IPS-15b (cell line): ENCODE measurements at regions not wholly inside any gene's neighbourhood (a gene's known extent, or its start where the extent isn't known, plus 50 kb on each side); places are given as distances from the start of the nearest gene placed in this dataset.

Experiments
- H3K27me3 ChIP-seq: one replicate; pipeline ENCODE4 v1.6.1; 2013; ENCODE audit warnings: low read length; ENCODE audit not compliant: control insufficient read depth, insufficient read depth
- H3K36me3 ChIP-seq: one replicate; pipeline ENCODE4 v1.6.1; 2013; ENCODE audit warnings: low read length; ENCODE audit not compliant: control insufficient read depth, insufficient read depth
- H3K4me1 ChIP-seq: one replicate; pipeline ENCODE4 v1.6.1; 2013; ENCODE audit warnings: mild to moderate bottlenecking, low read length; ENCODE audit not compliant: control insufficient read depth, insufficient read depth
- H3K4me3 ChIP-seq: one replicate; pipeline ENCODE4 v1.5.1; 2013; ENCODE audit warnings: low read depth, low read length
- H3K9ac ChIP-seq: one replicate; pipeline ENCODE4 v1.6.1; 2013; ENCODE audit warnings: low read depth, mild to moderate bottlenecking, low read length
- H3K9me3 ChIP-seq: one replicate; pipeline ENCODE4 v1.6.1; 2013; ENCODE audit warnings: mild to moderate bottlenecking, low read length; ENCODE audit not compliant: control insufficient read depth, insufficient read depth

GRCh38 chr18:47606526-47606925 is 323.9 kb downstream of the SMAD2 start:
- no peaks in the 10 kb centered on the region for H3K36me3 ChIP-seq
- H3K9me3 ChIP-seq = no peaks in the 10 kb centered on the region
- no peak overlapping the region for H3K9ac ChIP-seq
- no peaks in the 10 kb centered on the region for H3K27me3 ChIP-seq
- no peaks in the 10 kb centered on the region for H3K4me1 ChIP-seq
- no peak overlapping the region for H3K4me3 ChIP-seq

DNA sequence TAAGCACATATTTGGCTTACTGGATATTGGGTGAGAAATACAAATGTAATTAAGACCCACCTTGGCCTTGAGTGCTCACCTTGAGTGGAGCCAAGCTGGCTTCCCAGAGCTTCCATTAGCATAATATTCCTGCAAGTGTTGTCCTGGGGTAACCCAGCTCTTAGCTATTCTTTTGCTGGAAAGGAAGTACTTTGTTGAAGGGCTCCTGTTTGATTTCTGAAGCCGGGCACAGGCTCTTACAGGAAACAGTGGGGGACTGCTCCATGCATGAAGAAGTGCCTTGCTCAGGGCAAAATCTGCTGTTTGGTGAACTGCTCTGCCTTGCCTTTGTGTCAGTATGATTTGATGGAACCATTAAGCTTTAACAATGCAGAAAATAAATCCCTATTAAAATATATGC is 325.4 kb downstream of the SMAD2 start:
- Histone ChIP-seq H3K4me1 (no peaks in the 10 kb centered on the region), H3K9me3 (no peaks in the 10 kb centered on the region), H3K4me3 (no peak overlapping the region), H3K9ac (no peak overlapping the region), H3K27me3 (no peaks in the 10 kb centered on the region), H3K36me3 (no peaks in the 10 kb centered on the region)

- no peak overlapping the region for H3K9ac ChIP-seq
- H3K4me1 ChIP-seq = no peaks in the 10 kb centered on the region
- H3K27me3 ChIP-seq = no peaks in the 10 kb centered on the region
- no peak overlapping the region for H3K4me3 ChIP-seq
- H3K36me3 ChIP-seq = no peaks in the 10 kb centered on the region
- no peaks in the 10 kb centered on the region for H3K9me3 ChIP-seq
These were observed 326.4 kb downstream of the SMAD2 start for GRCh38 chr18:47604021-47604420.

DNA sequence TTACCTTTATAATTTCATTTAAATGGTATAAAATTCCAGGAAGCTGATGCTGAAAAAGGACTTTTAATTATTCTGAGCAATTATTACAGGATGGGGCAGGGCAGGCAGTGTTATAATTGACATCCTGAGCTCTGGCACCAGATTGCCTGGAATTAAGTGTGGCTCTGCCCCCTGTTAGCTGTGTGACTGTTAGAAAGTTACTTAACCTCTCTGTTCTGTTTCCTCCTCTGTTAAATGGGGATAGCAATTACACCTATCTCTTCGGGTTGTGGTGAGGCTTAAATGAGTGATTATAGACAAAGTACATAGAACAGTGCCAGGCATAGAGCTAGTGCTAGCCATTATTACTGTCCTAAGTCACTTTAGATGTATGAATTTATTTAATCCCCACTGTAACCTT is 327.3 kb downstream of the SMAD2 start:
- no peak overlapping the region for H3K9ac ChIP-seq
- no peaks in the 10 kb centered on the region for H3K4me1 ChIP-seq
- H3K27me3 ChIP-seq = no peaks in the 10 kb centered on the region
- H3K36me3 ChIP-seq = no peaks in the 10 kb centered on the region
- no peak overlapping the region for H3K4me3 ChIP-seq
- no peaks in the 10 kb centered on the region for H3K9me3 ChIP-seq

- H3K36me3 ChIP-seq = no peaks in the 10 kb centered on the region
- H3K4me1 ChIP-seq = no peaks in the 10 kb centered on the region
- H3K4me3 ChIP-seq = no peak overlapping the region
- H3K9ac ChIP-seq = no peak overlapping the region
- no peaks in the 10 kb centered on the region for H3K27me3 ChIP-seq
- no peaks in the 10 kb centered on the region for H3K9me3 ChIP-seq
These were observed 328.1 kb downstream of the SMAD2 start for GRCh38 chr18:47602273-47602897.

- Histone ChIP-seq H3K9me3 (no peaks in the 10 kb centered on the region), H3K36me3 (no peaks in the 10 kb centered on the region), H3K27me3 (no peaks in the 10 kb centered on the region), H3K9ac (no peak overlapping the region), H3K4me3 (no peak overlapping the region), H3K4me1 (no peaks in the 10 kb centered on the region)
These were observed 328.7 kb downstream of the SMAD2 start for GRCh38 chr18:47601581-47602272.

DNA sequence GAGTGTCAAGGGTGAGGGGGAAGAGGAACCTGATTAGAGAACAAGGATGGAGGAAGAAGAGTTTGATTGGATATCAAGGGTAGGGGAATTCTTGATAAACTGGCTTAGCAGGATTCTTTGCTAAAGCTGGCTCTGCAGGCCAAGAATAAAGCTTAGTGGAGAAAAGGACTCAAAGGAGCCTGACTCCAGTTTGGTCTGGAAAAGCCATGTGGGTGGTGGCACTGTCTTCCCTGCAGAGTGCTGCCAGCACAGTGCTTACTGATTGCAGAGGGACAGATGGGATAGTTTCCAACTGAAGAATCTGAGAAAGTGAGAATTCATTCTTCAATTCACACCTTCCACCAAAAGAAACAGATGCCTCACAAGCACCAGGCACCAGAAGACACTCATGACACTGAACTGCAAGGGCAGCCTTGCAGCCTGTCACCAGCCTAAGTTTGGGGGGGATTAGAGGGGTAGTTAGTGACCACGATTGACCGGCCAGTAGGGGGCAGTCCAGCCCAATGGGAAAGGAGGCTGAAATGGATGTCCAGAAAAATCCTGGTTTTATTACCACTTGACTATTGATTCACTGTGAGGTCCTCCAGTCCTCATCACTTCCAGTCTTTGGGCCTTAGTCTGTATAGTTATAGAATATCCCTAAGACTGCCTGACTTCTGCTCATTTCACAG is 334.5 kb downstream of the SMAD2 start:
- no peak overlapping the region for H3K9ac ChIP-seq
- no peaks in the 10 kb centered on the region for H3K27me3 ChIP-seq
- no peaks in the 10 kb centered on the region for H3K36me3 ChIP-seq
- no peak overlapping the region for H3K4me3 ChIP-seq
- peaks cover 11% of the 10 kb centered on the region for H3K4me1 ChIP-seq
- no peaks in the 10 kb centered on the region for H3K9me3 ChIP-seq

DNA sequence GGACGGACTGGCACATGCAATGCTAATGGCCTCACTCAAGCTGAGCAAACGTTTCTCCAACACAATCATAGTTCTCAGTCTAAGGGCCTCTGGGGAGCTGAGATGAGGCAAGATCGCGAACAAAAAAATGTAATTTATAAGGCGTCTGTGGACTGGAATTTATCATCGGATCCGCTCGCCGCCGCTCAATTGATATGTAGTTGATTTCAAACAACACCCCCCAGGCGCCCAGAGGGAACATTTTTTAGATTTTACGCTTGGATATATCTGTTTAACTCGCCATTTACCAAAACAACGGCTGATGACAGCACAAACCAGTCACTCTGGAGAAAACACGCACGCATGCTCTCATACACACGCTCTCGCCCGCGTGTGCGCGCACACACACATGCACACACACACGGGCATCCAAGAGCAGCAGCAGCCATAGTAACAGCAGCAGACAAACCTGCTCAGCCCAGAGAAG is 335.8 kb downstream of the SMAD2 start:
- H3K27me3 ChIP-seq = no peaks in the 10 kb centered on the region

DNA sequence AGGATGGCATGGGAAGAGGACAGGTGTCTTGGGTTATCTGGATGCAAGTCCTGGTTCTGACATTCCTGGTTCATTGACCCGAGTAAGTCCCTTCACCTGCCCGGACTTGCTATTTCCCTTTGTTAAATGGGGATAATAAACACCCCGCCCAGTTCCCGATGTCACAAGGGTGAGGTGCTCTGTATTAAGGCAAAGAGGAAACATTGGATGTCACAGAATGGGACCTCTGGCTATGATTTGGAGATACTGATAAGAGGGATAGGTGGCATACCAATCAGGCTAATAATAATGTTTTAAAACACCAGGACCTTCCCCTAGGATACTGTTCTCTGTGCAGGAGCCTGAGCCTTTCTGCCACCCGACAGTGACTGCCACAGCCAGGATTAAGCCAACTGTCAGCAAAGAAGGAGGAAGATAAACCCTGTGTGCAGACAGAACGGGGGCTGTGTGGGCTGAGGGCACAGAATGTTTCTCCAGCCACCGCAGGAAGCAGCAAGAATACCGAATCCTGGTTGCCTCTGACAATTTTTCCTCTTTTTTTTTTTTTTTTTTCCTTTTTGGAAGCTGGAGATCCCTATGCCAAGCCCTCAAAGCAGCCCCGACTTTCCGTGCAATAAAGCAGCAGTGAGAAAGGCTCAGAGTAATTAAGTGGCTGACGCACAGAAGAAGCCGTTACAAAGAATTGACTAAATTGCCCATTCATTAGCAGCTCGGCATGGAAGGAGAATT is 336.6 kb downstream of the SMAD2 start:
- Histone ChIP-seq H3K9me3 (no peaks in the 10 kb centered on the region), H3K9ac (no peak overlapping the region), H3K4me3 (no peak overlapping the region), H3K36me3 (no peaks in the 10 kb centered on the region), H3K27me3 (no peaks in the 10 kb centered on the region), H3K4me1 (peaks cover 11% of the 10 kb centered on the region)

More for the DNA sequence above, 335.8 kb downstream of the SMAD2 start:
- Histone ChIP-seq H3K9me3 (no peaks in the 10 kb centered on the region), H3K4me1 (peaks cover 11% of the 10 kb centered on the region), H3K9ac (no peak overlapping the region), H3K4me3 (no peak overlapping the region), H3K36me3 (no peaks in the 10 kb centered on the region)

GRCh38 chr18:47591429-47591828 is 339.0 kb downstream of the SMAD2 start:
- Histone ChIP-seq H3K9me3 (no peaks in the 10 kb centered on the region), H3K36me3 (no peaks in the 10 kb centered on the region), H3K9ac (no peak overlapping the region), H3K27me3 (no peaks in the 10 kb centered on the region), H3K4me1 (peaks cover 11% of the 10 kb centered on the region), H3K4me3 (no peak overlapping the region)

- no peak overlapping the region for H3K4me3 ChIP-seq
- H3K36me3 ChIP-seq = no peaks in the 10 kb centered on the region
- no peak overlapping the region for H3K9ac ChIP-seq
- H3K27me3 ChIP-seq = no peaks in the 10 kb centered on the region
- H3K4me1 ChIP-seq = no peaks in the 10 kb centered on the region
- H3K9me3 ChIP-seq = no peaks in the 10 kb centered on the region
These were observed 336.1 kb upstream of the SKOR2 start for GRCh38 chr18:47587587-47587986.
